ENCODE measurements at regions not wholly inside any gene's neighbourhood (a gene's known extent, or its start where the extent isn't known, plus 50 kb on each side); places are given as distances from the start of the nearest gene placed in this dataset.
"Not testable (repeated sequence)": the region's sequence is repeated elsewhere in the genome, so short reads cannot be mapped to it uniquely, and the experiment has no call there.

GRCh38 chr1:244154508-244154871 is 103.4 kb downstream of the ZBTB18 start:
- Mint-ChIP-seq H3K27ac (no peak overlapping the region), H3K4me1 (ENCODE audit: low read depth) (no peaks in the 10 kb centered on the region), H3K4me3 (no peak overlapping the region), H3K36me3 (ENCODE audit: low read depth) (no peaks in the 10 kb centered on the region), H3K9me3 (no peaks in the 10 kb centered on the region), H3K27me3 (no peaks in the 10 kb centered on the region)
- no peak for TF ChIP-seq CTCF (IDR thresholded peaks at IDR 0.05)
- peaks cover 0 to 3% of the 10 kb centered on the region in 2 experiments for H3K27me3 ChIP-seq (ENCODE audit: control insufficient read depth in 1 of 2, insufficient read depth in 2 of 2, low read length in 2 of 2)
- no peaks in the 10 kb centered on the region for H3K36me3 ChIP-seq (ENCODE audit: insufficient read depth, low read length)
- CTCF ChIA-PET: no interaction called here
- H3K4me3 ChIP-seq (ENCODE audit: low read length): no peak overlapping the region
- ATAC-seq (ENCODE audit: poor library complexity) (no peak), DNase-seq (no peak)
- no peak overlapping the region for H3K27ac ChIP-seq (ENCODE audit: low read depth in 1 of 2, low read length in 2 of 2)
- H3K4me1 ChIP-seq (ENCODE audit: insufficient read depth, low read length): no peaks in the 10 kb centered on the region
- no peaks in the 10 kb centered on the region for H3K9me3 ChIP-seq (ENCODE audit: control insufficient read depth in 1 of 2, insufficient read depth in 1 of 2, low read length in 2 of 2)
- POLR2A ChIA-PET: no interaction called here
- intact Hi-C loops (cut with DNase I, micrococcal nuclease): no loop called here

GRCh38 chr1:244154872-244155531 is 103.9 kb downstream of the ZBTB18 start:
- intact Hi-C loops (cut with DNase I, micrococcal nuclease): no loop called here
- POLR2A ChIA-PET: no interaction called here
- DNase-seq: no peak
- no peak overlapping the region for H3K4me3 ChIP-seq (ENCODE audit: low read length)
- no peak for ATAC-seq (ENCODE audit: poor library complexity)
- peaks cover 0 to 3% of the 10 kb centered on the region in 2 experiments for H3K27me3 ChIP-seq (ENCODE audit: control insufficient read depth in 1 of 2, insufficient read depth in 2 of 2, low read length in 2 of 2)
- no peaks in the 10 kb centered on the region for H3K36me3 ChIP-seq (ENCODE audit: insufficient read depth, low read length)
- H3K9me3 ChIP-seq (ENCODE audit: control insufficient read depth in 1 of 2, insufficient read depth in 1 of 2, low read length in 2 of 2): no peaks in the 10 kb centered on the region
- H3K4me1 ChIP-seq (ENCODE audit: insufficient read depth, low read length): no peaks in the 10 kb centered on the region
- no peaks in the 10 kb centered on the region for H3K4me1 Mint-ChIP-seq (ENCODE audit: low read depth)
- H3K27ac ChIP-seq (ENCODE audit: low read depth in 1 of 2, low read length in 2 of 2): no peak overlapping the region
- no peak overlapping the region for H3K4me3 Mint-ChIP-seq
- no peak overlapping the region for H3K27ac Mint-ChIP-seq
- H3K27me3 Mint-ChIP-seq: no peaks in the 10 kb centered on the region
- H3K9me3 Mint-ChIP-seq: no peaks in the 10 kb centered on the region
- CTCF ChIA-PET: no interaction called here
- TF ChIP-seq CTCF (IDR thresholded peaks at IDR 0.05): no peak
- no peaks in the 10 kb centered on the region for H3K36me3 Mint-ChIP-seq (ENCODE audit: low read depth)

GRCh38 chr1:244155661-244156060 is 104.6 kb downstream of the ZBTB18 start:
- TF ChIP-seq CTCF (IDR thresholded peaks at IDR 0.05): no peak
- Mint-ChIP-seq H3K36me3 (ENCODE audit: low read depth) (no peaks in the 10 kb centered on the region), H3K27ac (no peak overlapping the region)

GRCh38 chr1:244156617-244157016 is 105.5 kb downstream of the ZBTB18 start:
- H3K4me1 ChIP-seq (ENCODE audit: insufficient read depth, low read length); ATAC-seq (ENCODE audit: poor library complexity); intact Hi-C loops (cut with DNase I, micrococcal nuclease): not testable (repeated sequence)

More at GRCh38 chr1:244155661-244156060, 104.6 kb downstream of the ZBTB18 start:
- no peaks in the 10 kb centered on the region for H3K4me1 ChIP-seq (ENCODE audit: insufficient read depth, low read length)
- Mint-ChIP-seq H3K4me3 (no peak overlapping the region), H3K4me1 (ENCODE audit: low read depth) (no peaks in the 10 kb centered on the region), H3K9me3 (no peaks in the 10 kb centered on the region), H3K27me3 (no peaks in the 10 kb centered on the region)
- ChIA-PET CTCF (no interaction called here), POLR2A (no interaction called here)
- peaks cover 0 to 3% of the 10 kb centered on the region in 2 experiments for H3K27me3 ChIP-seq (ENCODE audit: control insufficient read depth in 1 of 2, insufficient read depth in 2 of 2, low read length in 2 of 2)
- no peaks in the 10 kb centered on the region for H3K36me3 ChIP-seq (ENCODE audit: insufficient read depth, low read length)
- no peak overlapping the region for H3K27ac ChIP-seq (ENCODE audit: low read depth in 1 of 2, low read length in 2 of 2)
- no peak for ATAC-seq (ENCODE audit: poor library complexity)
- no peak overlapping the region for H3K4me3 ChIP-seq (ENCODE audit: low read length)
- H3K9me3 ChIP-seq (ENCODE audit: control insufficient read depth in 1 of 2, insufficient read depth in 1 of 2, low read length in 2 of 2): no peaks in the 10 kb centered on the region
- no peak for DNase-seq
- intact Hi-C loops (cut with DNase I, micrococcal nuclease): no loop called here

More at GRCh38 chr1:244156617-244157016, 105.5 kb downstream of the ZBTB18 start:
- POLR2A ChIA-PET; H3K27me3 ChIP-seq (ENCODE audit: control insufficient read depth in 1 of 2, insufficient read depth in 2 of 2, low read length in 2 of 2); H3K9me3 ChIP-seq (ENCODE audit: control insufficient read depth in 1 of 2, insufficient read depth in 1 of 2, low read length in 2 of 2); H3K36me3 Mint-ChIP-seq (ENCODE audit: low read depth); H3K9me3 Mint-ChIP-seq; H3K4me1 Mint-ChIP-seq (ENCODE audit: low read depth); H3K27ac Mint-ChIP-seq; CTCF ChIA-PET; H3K36me3 ChIP-seq (ENCODE audit: insufficient read depth, low read length); H3K27me3 Mint-ChIP-seq; H3K4me3 ChIP-seq (ENCODE audit: low read length); H3K27ac ChIP-seq (ENCODE audit: low read depth in 1 of 2, low read length in 2 of 2); H3K4me3 Mint-ChIP-seq; DNase-seq: not testable (repeated sequence)

Measured in CD4-positive, alpha-beta T cell (primary cell).